PC-3 (cell line): ENCODE measurements at regions not wholly inside any gene's neighbourhood (a gene's known extent, or its start where the extent isn't known, plus 50 kb on each side); places are given as distances from the start of the nearest gene placed in this dataset.

Experiments
- ATAC-seq: fragments of 200-7000 bp; cut with Tn5 transposase; 2 replicates; pipeline ENCODE4 v1.9.1; 2020; ENCODE audit warnings: mild to moderate bottlenecking, moderate library complexity
- BruUV-seq: library from RNA; stranded (reverse); fragments of 400-500 nt; replicated peaks from 2 replicates; lab custom pipeline; 2021; lab: Mats Ljungman, UMichigan
- CTCF ChIA-PET: fragments of 300-600 bp; sonication (Branson Sonifier 250); formaldehyde crosslinking; loops from one replicate; lab custom pipeline; 2022; ENCODE audit warnings: antibody characterized with exemption; lab: Charles Lee
- POLR2A ChIA-PET: fragments of 300-600 bp; sonication (Branson Sonifier 250); formaldehyde crosslinking; loops from one replicate; lab custom pipeline; 2022; ENCODE audit warnings: antibody characterized with exemption; ENCODE audit not compliant: unreplicated experiment; lab: Charles Lee
- DNase-seq: peaks from one replicate; pipeline ENCODE4 v3.0.0-alpha.2; 2015
- H2AFZ ChIP-seq: fragments of 300-600 bp; sonication (generic); 2 replicates; pipeline ENCODE4 v1.6.0; 2016; ENCODE audit warnings: antibody characterized with exemption, low read length
- H3F3A ChIP-seq: fragments of 300-600 bp; sonication (generic); one replicate; pipeline ENCODE4 v1.6.0; 2017; ENCODE audit warnings: antibody characterized with exemption, low read length, control low read depth, mild to moderate bottlenecking; ENCODE audit not compliant: unreplicated experiment
- H3K27ac ChIP-seq: fragments of 300-600 bp; sonication (generic); 2 replicates; pipeline ENCODE4 v1.5.1; 2016; ENCODE audit warnings: mild to moderate bottlenecking, low read length
- H3K27me3 ChIP-seq: fragments of 300-600 bp; sonication (generic); 2 replicates; pipeline ENCODE4 v1.6.1; 2016; ENCODE audit warnings: low read length, mixed read lengths
- H3K36me3 ChIP-seq: fragments of 300-600 bp; sonication (generic); 2 replicates; pipeline ENCODE4 v1.6.1; 2016; ENCODE audit warnings: low read depth, mixed run types, low read length, mixed read lengths
- H3K4me1 ChIP-seq: fragments of 300-600 bp; sonication (generic); 2 replicates; pipeline ENCODE4 v1.5.1; 2016; ENCODE audit warnings: low read length; ENCODE audit not compliant: insufficient read depth
- H3K4me2 ChIP-seq: fragments of 300-600 bp; sonication (generic); 2 replicates; pipeline ENCODE4 v1.6.0; 2016; ENCODE audit warnings: low read length
- H3K4me3 ChIP-seq: fragments of 300-600 bp; sonication (generic); 2 replicates; pipeline ENCODE4 v1.5.1; 2016; ENCODE audit warnings: mild to moderate bottlenecking, low read length, mixed read lengths
- H3K79me2 ChIP-seq: fragments of 300-600 bp; sonication (generic); 2 replicates; pipeline ENCODE4 v1.6.1; 2017; ENCODE audit warnings: low read length, mixed read lengths
- H3K9ac ChIP-seq: fragments of 300-600 bp; sonication (generic); 2 replicates; pipeline ENCODE4 v1.6.0; 2016; ENCODE audit warnings: mild to moderate bottlenecking, low read length
- H3K9me2 ChIP-seq: fragments of 300-600 bp; sonication (generic); replicated peaks from 2 replicates; pipeline ENCODE4 v1.6.1; 2016; ENCODE audit warnings: mixed run types, low read length, mixed read lengths
- H3K9me3 ChIP-seq: fragments of 300-600 bp; sonication (generic); 2 replicates; pipeline ENCODE4 v1.6.1; 2016; ENCODE audit warnings: low read length, mixed read lengths
- H4K20me1 ChIP-seq: fragments of 300-600 bp; sonication (generic); 2 replicates; pipeline ENCODE4 v1.6.1; 2016; ENCODE audit warnings: low read length, mixed read lengths
- EZH2 ChIP-seq: fragments of 300-600 bp; sonication (generic); IDR thresholded peaks from one replicate; pipeline ENCODE4 v1.6.1; 2017; ENCODE audit warnings: antibody characterized with exemption, mild to moderate bottlenecking, low read length; ENCODE audit not compliant: unreplicated experiment
- EZH2phosphoT487 ChIP-seq: fragments of 300-600 bp; sonication (generic); IDR thresholded peaks from 2 replicates; pipeline ENCODE4 v1.6.1; 2018; ENCODE audit warnings: mild to moderate bottlenecking, antibody characterized with exemption, low read length, borderline replicate concordance
- intact Hi-C: fragments of 100-400 bp; cut with micrococcal nuclease; formaldehyde crosslinking; loops from 2 replicates; pipeline ENCODE4 v1.9.0; 2023
- TF ChIP-seq, protein P1 (sequence below): fragments of 300-600 bp; sonication (generic); conservative IDR thresholded peaks from 2 replicates; pipeline ENCODE4 v1.5.1; 2017; ENCODE audit warnings: antibody characterized with exemption, low read depth, mild to moderate bottlenecking, low read length

- Histone ChIP-seq H3K9ac (no peak overlapping the region), H3K9me3 (no peaks in the 10 kb centered on the region), H3K36me3 (no peaks in the 10 kb centered on the region), H3K79me2 (no peaks in the 10 kb centered on the region), H3K27me3 (peaks cover 24% of the 10 kb centered on the region), H4K20me1 (no peaks in the 10 kb centered on the region), H2AFZ (no peak overlapping the region), H3K9me2 (no peaks in the 10 kb centered on the region), H3K4me2 (no peak overlapping the region), H3K4me1 (no peaks in the 10 kb centered on the region), H3K27ac (no peak overlapping the region), H3K4me3 (no peak overlapping the region), H3F3A (no peaks in the 10 kb centered on the region)
- TF ChIP-seq EZH2: no peak
- TF ChIP-seq, protein P1, sequence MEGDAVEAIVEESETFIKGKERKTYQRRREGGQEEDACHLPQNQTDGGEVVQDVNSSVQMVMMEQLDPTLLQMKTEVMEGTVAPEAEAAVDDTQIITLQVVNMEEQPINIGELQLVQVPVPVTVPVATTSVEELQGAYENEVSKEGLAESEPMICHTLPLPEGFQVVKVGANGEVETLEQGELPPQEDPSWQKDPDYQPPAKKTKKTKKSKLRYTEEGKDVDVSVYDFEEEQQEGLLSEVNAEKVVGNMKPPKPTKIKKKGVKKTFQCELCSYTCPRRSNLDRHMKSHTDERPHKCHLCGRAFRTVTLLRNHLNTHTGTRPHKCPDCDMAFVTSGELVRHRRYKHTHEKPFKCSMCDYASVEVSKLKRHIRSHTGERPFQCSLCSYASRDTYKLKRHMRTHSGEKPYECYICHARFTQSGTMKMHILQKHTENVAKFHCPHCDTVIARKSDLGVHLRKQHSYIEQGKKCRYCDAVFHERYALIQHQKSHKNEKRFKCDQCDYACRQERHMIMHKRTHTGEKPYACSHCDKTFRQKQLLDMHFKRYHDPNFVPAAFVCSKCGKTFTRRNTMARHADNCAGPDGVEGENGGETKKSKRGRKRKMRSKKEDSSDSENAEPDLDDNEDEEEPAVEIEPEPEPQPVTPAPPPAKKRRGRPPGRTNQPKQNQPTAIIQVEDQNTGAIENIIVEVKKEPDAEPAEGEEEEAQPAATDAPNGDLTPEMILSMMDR: no peak
- no peak for TF ChIP-seq EZH2phosphoT487
- POLR2A ChIA-PET: no interaction called here
- no TSS peak for BruUV-seq
- intact Hi-C loops: no loop called here
- CTCF ChIA-PET: no interaction called here
- ATAC-seq: no peak
- no peak for DNase-seq
Observed at GRCh38 chr9:32255026-32255425, 129.4 kb upstream of the ACO1 start.

DNA sequence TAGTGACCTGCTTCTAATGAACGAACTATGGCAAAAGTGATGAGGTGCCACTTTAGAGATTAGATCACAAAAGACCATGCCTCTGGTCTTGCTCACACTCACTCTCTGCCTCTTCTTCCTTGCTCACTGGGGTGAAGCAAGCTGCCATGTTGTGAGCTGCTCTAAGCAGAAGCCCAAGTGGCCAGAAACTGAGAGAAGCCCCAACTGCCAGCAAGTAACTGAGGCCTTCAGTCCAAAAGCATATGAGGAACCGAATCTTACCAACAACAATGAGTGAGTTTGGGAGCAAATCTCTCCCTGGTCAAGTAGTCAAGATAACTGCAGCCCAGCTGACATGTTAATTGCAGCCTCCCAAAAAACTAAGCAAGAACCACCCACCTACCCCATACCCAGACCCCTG is 126.0 kb upstream of the ACO1 start:
- no peaks in the 10 kb centered on the region for H4K20me1 ChIP-seq
- no peak overlapping the region for H2AFZ ChIP-seq
- H3K36me3 ChIP-seq: no peaks in the 10 kb centered on the region
- H3K27ac ChIP-seq: no peak overlapping the region
- BruUV-seq: no TSS peak
- ATAC-seq: no peak
- no peaks in the 10 kb centered on the region for H3K9me3 ChIP-seq
- CTCF ChIA-PET: no interaction called here
- no peaks in the 10 kb centered on the region for H3K79me2 ChIP-seq
- no peak for TF ChIP-seq EZH2
- TF ChIP-seq, protein P1: no peak
- no peak for TF ChIP-seq EZH2phosphoT487
- no peak overlapping the region for H3K9ac ChIP-seq
- no peak overlapping the region for H3K4me3 ChIP-seq
- H3K27me3 ChIP-seq: peaks cover 23% of the 10 kb centered on the region; the same call in 1 of the 2 replicates
- H3K4me1 ChIP-seq: no peaks in the 10 kb centered on the region
- no peaks in the 10 kb centered on the region for H3K9me2 ChIP-seq
- no peak overlapping the region for H3K4me2 ChIP-seq
- intact Hi-C loops: no loop called here
- no peaks in the 10 kb centered on the region for H3F3A ChIP-seq
- DNase-seq: no peak
- POLR2A ChIA-PET: no interaction called here

GRCh38 chr9:32260151-32260862 is 124.1 kb upstream of the ACO1 start:
- H3K9me2 ChIP-seq: no peaks in the 10 kb centered on the region
- CTCF ChIA-PET: no interaction called here
- H3K27ac ChIP-seq: no peak overlapping the region
- H3K79me2 ChIP-seq: no peaks in the 10 kb centered on the region
- DNase-seq (no peak), ATAC-seq (no peak)
- peaks cover 16% of the 10 kb centered on the region; the same call in 1 of the 2 replicates for H3K27me3 ChIP-seq
- BruUV-seq: no TSS peak
- no peaks in the 10 kb centered on the region for H4K20me1 ChIP-seq
- POLR2A ChIA-PET: no interaction called here
- no peak overlapping the region for H3K4me2 ChIP-seq
- no peaks in the 10 kb centered on the region for H3K9me3 ChIP-seq
- no peak overlapping the region for H3K4me3 ChIP-seq
- TF ChIP-seq EZH2 (no peak), EZH2phosphoT487 (no peak)
- TF ChIP-seq, protein P1: no peak
- H3K36me3 ChIP-seq: no peaks in the 10 kb centered on the region
- no peaks in the 10 kb centered on the region for H3F3A ChIP-seq
- H3K4me1 ChIP-seq: no peaks in the 10 kb centered on the region
- intact Hi-C loops: no loop called here
- H3K9ac ChIP-seq: no peak overlapping the region
- no peak overlapping the region for H2AFZ ChIP-seq
